ENCODE measurements at regions not wholly inside any gene's neighbourhood (a gene's known extent, or its start where the extent isn't known, plus 50 kb on each side); places are given as distances from the start of the nearest gene placed in this dataset.

GRCh38 chr12:107352347-107353081 is 259.2 kb upstream of the CRY1 start (continued):
- TF ChIP-seq EZH2 (conservative IDR thresholded peaks at IDR 0.05; ENCODE audit: low read depth, low read length) (no peak), TEAD3 (CRISPR knock-in tag; optimal IDR thresholded peaks at IDR 0.05; ENCODE audit: borderline replicate concordance) (peak; percentile 96), RAD21 (CRISPR knock-in tag; IDR thresholded peaks at IDR 0.05) (0 out of 2 replicates have a peak, but pooled peaks have one; percentile 11), GATAD2A (CRISPR knock-in tag; IDR thresholded peaks at IDR 0.05) (peak; percentile 97), MEF2D (CRISPR knock-in tag; IDR thresholded peaks at IDR 0.05) (no peak), ZNF468 (CRISPR knock-in tag; IDR thresholded peaks at IDR 0.05) (no peak), FOXA1 (IDR thresholded peaks at IDR 0.05) (no peak), FOXA1 (CRISPR knock-in tag; IDR thresholded peaks at IDR 0.05) (peak; percentile 85), HOXA5 (CRISPR knock-in tag; IDR thresholded peaks at IDR 0.05) (no peak), ZHX1 (CRISPR knock-in tag; IDR thresholded peaks at IDR 0.05; ENCODE audit: low read depth) (no peak), TCF7 (IDR thresholded peaks at IDR 0.05; ENCODE audit: low read depth) (peak; percentile 96), PCBP2 (optimal IDR thresholded peaks at IDR 0.05; ENCODE audit: low read depth, low read length, poor library complexity, severe bottlenecking) (no peak), ZNF354B (CRISPR knock-in tag; IDR thresholded peaks at IDR 0.05) (no peak), MAX (IDR thresholded peaks at IDR 0.05) (no peak; the same call in 1 of the 2 replicates), PAXIP1 (CRISPR knock-in tag; conservative IDR thresholded peaks at IDR 0.05) (peak; percentile 94), GFI1 (CRISPR knock-in tag; IDR thresholded peaks at IDR 0.05; ENCODE audit: borderline replicate concordance) (peak; percentile 79), ARNT (IDR thresholded peaks at IDR 0.05) (no peak), PHF21A (CRISPR knock-in tag; IDR thresholded peaks at IDR 0.05) (peak; percentile 90), RARA (CRISPR knock-in tag; IDR thresholded peaks at IDR 0.05) (peak; percentile 84), ZNF777 (CRISPR knock-in tag; IDR thresholded peaks at IDR 0.05) (no peak), SRSF9 (IDR thresholded peaks at IDR 0.05; ENCODE audit: borderline replicate concordance, insufficient read depth, low read depth, low read length, poor library complexity, severe bottlenecking) (no peak), DBP (CRISPR knock-in tag; IDR thresholded peaks at IDR 0.05; ENCODE audit: not compliant biosample characterization) (no peak), BRD4 (CRISPR knock-in tag; IDR thresholded peaks at IDR 0.05) (0 out of 2 replicates have a peak, but pooled peaks have one; percentile 33)
